Natural killer cell (primary cell): ENCODE measurements at regions not wholly inside any gene's neighbourhood (a gene's known extent, or its start where the extent isn't known, plus 50 kb on each side); places are given as distances from the start of the nearest gene placed in this dataset.

Experiments used
- ATAC-seq, 3 donors: fragments of 150-1000 bp in 2 of 3; fragments of 200-7000 bp in 1 of 3; cut with Tn5 transposase; 1 replicate in 1 of 3; 2 replicates in 2 of 3; pipeline ENCODE4 v1.10.0; 2021; ENCODE audit warnings: mild to moderate bottlenecking in 2 of 3, moderate library complexity in 2 of 3
- DNase-seq, 2 donors: peaks; one replicate each; pipeline versions ENCODE4 v3.0.0 to v3.0.0-alpha.2; 2013 to 2021; ENCODE audit warnings: mixed read lengths in 1 of 2
- H3K27ac ChIP-seq: one replicate; pipeline ENCODE4 v1.5.1; 2013; ENCODE audit warnings: mild to moderate bottlenecking, low read length
- H3K27me3 ChIP-seq: one replicate; pipeline ENCODE4 v1.6.1; 2013; ENCODE audit warnings: low read length; ENCODE audit not compliant: control insufficient read depth, insufficient read depth
- H3K36me3 ChIP-seq: one replicate; pipeline ENCODE4 v1.6.1; 2013; ENCODE audit warnings: low read length; ENCODE audit not compliant: control insufficient read depth, insufficient read depth
- H3K4me1 ChIP-seq: one replicate; pipeline ENCODE4 v1.6.1; 2013; ENCODE audit warnings: low read length; ENCODE audit not compliant: control insufficient read depth, insufficient read depth
- H3K4me3 ChIP-seq: one replicate; pipeline ENCODE4 v1.5.1; 2013; ENCODE audit warnings: low read length
- H3K9me3 ChIP-seq: one replicate; pipeline ENCODE4 v1.6.1; 2013; ENCODE audit warnings: low read length; ENCODE audit not compliant: control insufficient read depth, insufficient read depth
- H3K27ac Mint-ChIP-seq, 2 donors: one replicate each; pipeline ENCODE4 v1.8.0; 2022; ENCODE audit warnings: mild to moderate bottlenecking in 2 of 2, mixed read lengths in 2 of 2, moderate library complexity in 1 of 2
- H3K27me3 Mint-ChIP-seq, 2 donors: one replicate each; pipeline ENCODE4 v1.8.0; 2022; ENCODE audit warnings: low read depth in 2 of 2, mixed read lengths in 2 of 2
- H3K36me3 Mint-ChIP-seq: one replicate; pipeline ENCODE4 v1.8.0; 2022; ENCODE audit warnings: mixed read lengths
- H3K4me1 Mint-ChIP-seq, 2 donors: one replicate each; pipeline ENCODE4 v1.8.0; 2022; ENCODE audit warnings: mixed read lengths in 2 of 2
- H3K4me3 Mint-ChIP-seq: one replicate; pipeline ENCODE4 v1.8.0; 2022; ENCODE audit warnings: mild to moderate bottlenecking, moderate library complexity, mixed read lengths
- H3K9me3 Mint-ChIP-seq, 2 donors: one replicate each; pipeline ENCODE4 v1.8.0; 2022; ENCODE audit warnings: mixed read lengths in 2 of 2
- CTCF ChIP-seq: fragments of 200-600 bp; IDR thresholded peaks from one replicate; pipeline ENCODE4 v1.8.0; 2022; ENCODE audit warnings: antibody characterized with exemption
- WGBS: methylation state at CpG from one replicate; pipeline ENCODE4 v1.1.7; 2013; ENCODE audit warnings: missing lambda C conversion rate; ENCODE audit not compliant: insufficient coverage; 5-methylcytosine and 5-hydroxymethylcytosine counted together
- intact Hi-C: fragments of 100-400 bp; cut with micrococcal nuclease; formaldehyde crosslinking; loops from one replicate; pipeline ENCODE4 v1.14.2; 2022

DNA sequence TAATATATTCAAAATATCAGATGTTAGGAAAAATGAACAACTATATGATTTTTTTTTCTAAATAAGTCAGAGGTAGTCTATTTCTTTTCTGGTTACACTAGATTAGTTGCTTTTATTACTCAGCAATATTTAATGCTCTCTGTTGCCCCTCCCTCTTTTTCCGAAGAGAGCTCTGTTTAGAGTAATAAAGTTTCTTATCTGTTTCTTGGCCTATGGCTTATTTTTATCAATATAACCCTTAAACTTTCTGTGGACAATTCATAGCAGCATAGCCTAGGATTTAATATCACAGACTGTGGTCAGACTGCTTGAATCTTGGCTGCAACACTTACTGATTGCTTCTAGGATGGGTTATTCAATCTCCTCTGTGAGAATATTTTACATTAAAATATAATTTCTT is 2315.4 kb upstream of the AGA start:
- intact Hi-C loops = no loop called here
- WGBS = no CpG with 5 or more reads among the region's 1 CpG
- H3K27me3 Mint-ChIP-seq = no peaks in the 10 kb centered on the region
- ATAC-seq (no peak), DNase-seq (no peak)
- peaks cover 8% of the 10 kb centered on the region for H3K36me3 Mint-ChIP-seq
- no peak overlapping the region for H3K27ac Mint-ChIP-seq
- peaks cover 8 to 9% of the 10 kb centered on the region in 2 donors for H3K9me3 Mint-ChIP-seq
- no peak overlapping the region for H3K4me3 Mint-ChIP-seq
- Histone ChIP-seq H3K27ac (no peak overlapping the region), H3K36me3 (no peaks in the 10 kb centered on the region), H3K4me3 (no peak overlapping the region), H3K9me3 (no peaks in the 10 kb centered on the region), H3K4me1 (no peaks in the 10 kb centered on the region), H3K27me3 (no peaks in the 10 kb centered on the region)
- H3K4me1 Mint-ChIP-seq = no peaks in the 10 kb centered on the region
- TF ChIP-seq CTCF = no peak

GRCh38 chr4:179762840-179763239 is 2320.6 kb upstream of the AGA start:
- H3K27ac Mint-ChIP-seq = no peak overlapping the region
- WGBS = 81% methylated on average over 5 of the region's 5 CpGs
- no peak for DNase-seq
- no peaks in the 10 kb centered on the region for H3K27me3 Mint-ChIP-seq
- peaks cover 17 to 19% of the 10 kb centered on the region in 2 donors for H3K9me3 Mint-ChIP-seq
- H3K36me3 Mint-ChIP-seq = peaks cover 18% of the 10 kb centered on the region
- H3K4me1 Mint-ChIP-seq = no peaks in the 10 kb centered on the region
- Histone ChIP-seq H3K9me3 (peaks cover 8% of the 10 kb centered on the region), H3K27me3 (no peaks in the 10 kb centered on the region), H3K27ac (no peak overlapping the region), H3K4me3 (no peak overlapping the region), H3K36me3 (no peaks in the 10 kb centered on the region), H3K4me1 (no peaks in the 10 kb centered on the region)
- ATAC-seq = no peak
- intact Hi-C loops = no loop called here
- H3K4me3 Mint-ChIP-seq = no peak overlapping the region
- TF ChIP-seq CTCF = no peak

DNA sequence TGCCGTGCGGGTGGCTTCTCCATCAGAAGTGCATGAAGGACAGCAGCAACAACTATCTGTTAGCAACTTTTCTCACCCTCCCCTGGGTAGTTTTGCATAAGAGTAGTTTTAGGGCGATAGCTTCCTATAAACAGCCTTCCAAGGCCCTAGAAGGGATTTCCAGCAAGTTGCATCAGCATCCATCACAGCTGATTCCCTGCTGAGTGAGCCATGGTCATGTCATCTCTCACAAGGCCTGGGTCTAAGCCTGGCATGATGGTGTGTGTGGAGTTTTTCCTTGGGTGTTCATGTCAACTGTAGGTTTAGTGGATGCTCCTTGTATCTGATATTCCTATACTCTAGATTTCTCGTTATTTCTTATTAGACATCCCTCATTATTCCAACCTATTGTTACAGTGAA is 2324.7 kb upstream of the AGA start:
- no peaks in the 10 kb centered on the region for H3K4me1 Mint-ChIP-seq
- H3K4me3 Mint-ChIP-seq = no peak overlapping the region
- Histone ChIP-seq H3K9me3 (peaks cover 8% of the 10 kb centered on the region), H3K27me3 (no peaks in the 10 kb centered on the region), H3K4me1 (no peaks in the 10 kb centered on the region), H3K4me3 (no peak overlapping the region), H3K27ac (no peak overlapping the region), H3K36me3 (no peaks in the 10 kb centered on the region)
- no peak for TF ChIP-seq CTCF
- intact Hi-C loops = no loop called here
- peaks cover 15% of the 10 kb centered on the region for H3K36me3 Mint-ChIP-seq
- H3K27ac Mint-ChIP-seq = no peak overlapping the region
- H3K27me3 Mint-ChIP-seq = no peaks in the 10 kb centered on the region
- WGBS = 100% methylated on average over 3 of the region's 4 CpGs
- ATAC-seq = no peak
- DNase-seq = no peak
- peaks cover 18 to 20% of the 10 kb centered on the region in 2 donors for H3K9me3 Mint-ChIP-seq

DNA sequence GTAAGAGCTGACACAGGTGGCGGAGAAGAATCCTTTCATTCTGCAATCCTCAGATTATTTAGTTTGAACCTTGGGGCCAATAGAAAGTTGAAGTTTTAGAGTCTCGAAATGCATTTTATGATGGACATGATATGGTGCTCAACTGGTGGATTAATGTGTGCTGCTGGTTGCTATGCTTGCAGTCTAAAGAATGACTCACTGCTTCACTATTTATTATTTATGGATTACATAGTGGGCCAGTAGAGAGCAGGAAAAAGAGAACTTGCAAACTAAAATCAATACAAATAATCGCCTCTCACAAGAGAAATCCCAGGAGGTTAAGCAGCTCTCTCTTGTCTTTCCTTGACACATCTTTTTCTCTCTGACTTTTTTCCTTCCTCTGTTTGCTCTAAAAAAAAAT is 2326.8 kb upstream of the AGA start:
- DNase-seq (no peak), ATAC-seq (no peak)
- H3K27me3 Mint-ChIP-seq = no peaks in the 10 kb centered on the region
- H3K9me3 Mint-ChIP-seq = peaks cover 16 to 20% of the 10 kb centered on the region in 2 donors
- Histone ChIP-seq H3K36me3 (no peaks in the 10 kb centered on the region), H3K9me3 (peaks cover 4% of the 10 kb centered on the region), H3K27ac (no peak overlapping the region), H3K4me1 (no peaks in the 10 kb centered on the region), H3K4me3 (no peak overlapping the region), H3K27me3 (no peaks in the 10 kb centered on the region)
- H3K36me3 Mint-ChIP-seq = peaks cover 10% of the 10 kb centered on the region
- intact Hi-C loops = no loop called here
- no peak overlapping the region for H3K27ac Mint-ChIP-seq
- 85% methylated on average over 3 of the region's 3 CpGs for WGBS
- H3K4me1 Mint-ChIP-seq = no peaks in the 10 kb centered on the region
- no peak for TF ChIP-seq CTCF
- no peak overlapping the region for H3K4me3 Mint-ChIP-seq
